ENCODE measurements at regions not wholly inside any gene's neighbourhood (a gene's known extent, or its start where the extent isn't known, plus 50 kb on each side); places are given as distances from the start of the nearest gene placed in this dataset.

- TF ChIP-seq ZBTB33 (IDR thresholded peaks at IDR 0.05; ENCODE audit: borderline replicate concordance, low read depth) (no peak), MEF2A (IDR thresholded peaks at IDR 0.05; ENCODE audit: borderline replicate concordance, low read depth) (no peak), RXRA (IDR thresholded peaks at IDR 0.05; ENCODE audit: borderline replicate concordance, low read depth) (no peak), EP300 (IDR thresholded peaks at IDR 0.05; ENCODE audit: borderline replicate concordance in 1 of 2, low read depth in 1 of 2, low read length in 1 of 2) (no peak), FOSL2 (IDR thresholded peaks at IDR 0.05; ENCODE audit: borderline replicate concordance, low read depth) (no peak), POLR2AphosphoS5 (IDR thresholded peaks at IDR 0.05; ENCODE audit: low read depth, low read length) (no peak), RFX5 (IDR thresholded peaks at IDR 0.05; ENCODE audit: low read length) (no peak)
- TF ChIP-seq, protein P1, sequence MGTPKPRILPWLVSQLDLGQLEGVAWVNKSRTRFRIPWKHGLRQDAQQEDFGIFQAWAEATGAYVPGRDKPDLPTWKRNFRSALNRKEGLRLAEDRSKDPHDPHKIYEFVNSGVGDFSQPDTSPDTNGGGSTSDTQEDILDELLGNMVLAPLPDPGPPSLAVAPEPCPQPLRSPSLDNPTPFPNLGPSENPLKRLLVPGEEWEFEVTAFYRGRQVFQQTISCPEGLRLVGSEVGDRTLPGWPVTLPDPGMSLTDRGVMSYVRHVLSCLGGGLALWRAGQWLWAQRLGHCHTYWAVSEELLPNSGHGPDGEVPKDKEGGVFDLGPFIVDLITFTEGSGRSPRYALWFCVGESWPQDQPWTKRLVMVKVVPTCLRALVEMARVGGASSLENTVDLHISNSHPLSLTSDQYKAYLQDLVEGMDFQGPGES (IDR thresholded peaks at IDR 0.05; ENCODE audit: low read depth, low read length): no peak
Observed at GRCh38 chr2:217501887-217502286, 500.9 kb downstream of the TNS1 start (continued).

DNA sequence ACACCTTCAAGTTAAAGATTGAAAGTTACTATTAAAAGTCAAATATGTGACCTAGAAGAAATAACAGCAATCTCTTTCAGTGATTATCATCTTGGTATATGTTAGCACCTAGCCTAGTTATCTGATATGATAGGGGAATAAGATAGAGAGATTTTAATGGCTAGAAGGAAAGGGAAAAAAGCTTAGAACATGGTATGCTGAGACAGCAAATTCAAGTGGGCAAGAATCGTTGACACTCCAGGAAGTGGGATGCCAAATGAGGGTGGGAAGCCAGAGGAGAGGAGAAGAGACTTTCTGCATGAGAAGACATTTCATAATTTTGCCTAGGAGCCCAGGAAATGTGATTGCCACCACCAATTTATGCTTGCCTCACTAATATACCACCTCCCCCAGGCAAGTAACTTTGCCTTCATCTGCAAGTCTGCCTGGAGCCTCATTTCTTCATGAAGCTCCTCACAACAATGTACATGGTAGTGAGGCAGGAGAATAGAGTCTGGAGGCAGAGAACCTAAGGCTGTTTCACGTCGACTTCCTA lies 504.9 kb downstream of the TNS1 start:
- Histone ChIP-seq H3K27ac (ENCODE audit: low read depth in 2 of 2, low read length in 1 of 2) (no peak overlapping the region), H3K9me2 (no peaks in the 10 kb centered on the region), H3K9ac (no peak overlapping the region), H3K79me2 (ENCODE audit: insufficient read depth) (no peaks in the 10 kb centered on the region), H3K4me2 (no peak overlapping the region), H3K9me3 (no peaks in the 10 kb centered on the region), H4K20me1 (ENCODE audit: insufficient read depth) (no peaks in the 10 kb centered on the region), H3F3A (replicated peaks; ENCODE audit: insufficient read depth) (no peaks in the 10 kb centered on the region), H3K27me3 (ENCODE audit: insufficient read depth) (no peaks in the 10 kb centered on the region), H2AFZ (ENCODE audit: low read depth) (no peak overlapping the region), H3K4me1 (ENCODE audit: control insufficient read depth in 1 of 2, insufficient read depth in 2 of 2, low read depth in 1 of 2, low read length in 1 of 2) (no peaks in the 10 kb centered on the region), H3K36me3 (replicated peaks in 1 of 2; ENCODE audit: control insufficient read depth in 1 of 2, insufficient read depth in 2 of 2, low read length in 1 of 2) (no peaks in the 10 kb centered on the region), H3K4me3 (ENCODE audit: low read depth in 2 of 2, low read length in 1 of 2) (no peak overlapping the region)
- 68% methylated on average over 3 of the region's 3 CpGs for WGBS (ENCODE audit: low lambda C conversion rate)
- ChIA-PET POLR2A (no interaction called here), CTCF (interaction anchor here (1.5 kb wide), 1 partner anchor 13 kb away, joined by 6 read pairs; no protein-coding TSS in a partner anchor)
- DNase-seq: no peak
- no peak for TF ChIP-seq FOSL2 (IDR thresholded peaks at IDR 0.05; ENCODE audit: borderline replicate concordance, low read depth)
- no peak for TF ChIP-seq EP300 (IDR thresholded peaks at IDR 0.05; ENCODE audit: borderline replicate concordance in 1 of 2, low read depth in 1 of 2, low read length in 1 of 2)
- TF ChIP-seq RXRA (IDR thresholded peaks at IDR 0.05; ENCODE audit: borderline replicate concordance, low read depth): no peak
- TF ChIP-seq ZBTB33 (IDR thresholded peaks at IDR 0.05; ENCODE audit: borderline replicate concordance, low read depth): no peak
- TF ChIP-seq RAD21 (IDR thresholded peaks at IDR 0.05; ENCODE audit: low read length): no peak
- TF ChIP-seq FOXM1 (IDR thresholded peaks at IDR 0.05; ENCODE audit: low read depth): no peak
- TF ChIP-seq MEF2A (IDR thresholded peaks at IDR 0.05; ENCODE audit: borderline replicate concordance, low read depth): no peak
- no peak for TF ChIP-seq TCF12 (IDR thresholded peaks at IDR 0.05)
- TF ChIP-seq MXI1 (IDR thresholded peaks at IDR 0.05; ENCODE audit: low read depth, low read length): no peak
